Fibroblast of peridontal ligament (primary cell): ENCODE measurements at regions not wholly inside any gene's neighbourhood (a gene's known extent, or its start where the extent isn't known, plus 50 kb on each side); places are given as distances from the start of the nearest gene placed in this dataset.

Experiments
- DNase-seq: peaks from one replicate; pipeline ENCODE4 v3.0.0-alpha.2; 2010; ENCODE audit errors: extremely low read depth

DNA sequence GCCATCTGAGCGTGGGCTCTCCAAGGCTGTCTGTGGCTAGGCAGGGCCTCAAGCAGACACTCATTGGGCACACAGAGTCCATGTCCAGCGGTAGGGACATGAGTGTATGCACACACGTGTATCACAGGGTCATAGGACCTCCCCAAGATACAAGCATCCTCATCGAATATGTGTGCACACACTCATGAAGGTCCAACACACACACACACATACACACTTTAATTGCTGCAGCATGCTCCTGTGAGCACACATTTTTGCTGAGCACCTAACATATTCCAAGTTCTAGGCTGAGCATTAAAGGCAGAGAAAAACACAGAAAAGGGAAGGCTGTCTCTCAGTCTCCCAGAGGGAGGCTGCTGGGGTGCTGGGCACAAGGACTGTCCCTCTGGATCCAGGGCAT, 59.3 kb upstream of the TBX3 start:
- DNase-seq, result no peak

DNA sequence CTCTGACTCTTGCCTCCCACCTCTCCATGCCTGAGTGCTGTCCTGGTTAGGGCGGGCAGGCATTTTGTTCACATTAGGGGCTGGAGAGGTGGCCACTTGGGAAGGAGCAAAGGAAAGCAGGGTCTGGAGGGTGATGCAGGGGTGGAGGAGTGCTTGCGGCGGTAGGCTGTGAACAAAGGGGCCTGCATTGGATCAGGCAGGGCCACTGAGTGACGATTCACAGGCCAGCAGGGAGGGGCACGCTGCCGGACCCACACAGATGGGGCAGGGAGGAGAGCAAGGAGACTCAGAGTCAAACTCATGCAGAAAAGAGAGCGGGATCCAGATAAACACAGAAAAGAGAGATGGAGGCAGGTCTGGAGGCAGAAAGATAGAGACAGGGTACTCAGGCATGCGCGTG, 58.4 kb upstream of the TBX3 start:
- DNase-seq, result no peak

DNA sequence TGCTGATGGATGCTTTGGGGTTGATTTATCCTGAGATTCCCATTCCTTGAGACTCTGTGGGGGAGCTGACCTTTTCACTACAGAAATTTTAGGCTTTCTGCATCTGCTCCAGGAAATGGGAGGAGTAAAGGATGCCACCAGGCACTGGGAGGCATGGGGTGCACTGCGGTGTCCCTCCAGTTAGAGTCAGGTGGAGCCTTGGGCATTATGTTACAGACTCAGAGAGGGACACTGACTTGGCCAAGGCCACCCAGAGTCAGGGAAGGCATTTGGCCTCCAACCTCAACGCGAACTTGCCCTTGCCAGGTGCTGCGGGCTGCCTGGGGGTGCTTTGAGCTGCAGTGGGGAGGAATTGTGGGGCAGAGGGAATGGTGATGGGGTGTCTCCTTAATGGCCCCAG, 58.0 kb upstream of the TBX3 start:
- no peak for DNase-seq

DNA sequence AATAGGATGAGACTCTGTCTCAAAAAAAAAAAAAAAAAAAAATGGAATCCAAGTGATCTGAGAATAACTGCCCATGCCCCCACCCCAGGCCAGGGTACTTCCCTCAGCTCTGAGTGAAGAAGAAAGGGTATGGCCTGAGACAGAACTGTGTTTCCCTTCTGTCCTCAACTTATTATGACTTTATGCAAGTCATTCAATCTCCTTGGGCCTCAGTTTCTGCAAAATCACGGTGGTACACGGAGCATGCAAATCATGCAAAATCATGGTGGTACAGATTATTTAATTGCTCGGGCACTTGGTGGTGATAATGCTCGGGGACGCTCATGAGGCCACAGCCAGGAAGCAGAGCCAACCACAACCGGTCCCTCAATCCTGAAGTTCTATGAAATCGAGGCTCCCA, 56.5 kb upstream of the TBX3 start:
- no peak for DNase-seq

DNA sequence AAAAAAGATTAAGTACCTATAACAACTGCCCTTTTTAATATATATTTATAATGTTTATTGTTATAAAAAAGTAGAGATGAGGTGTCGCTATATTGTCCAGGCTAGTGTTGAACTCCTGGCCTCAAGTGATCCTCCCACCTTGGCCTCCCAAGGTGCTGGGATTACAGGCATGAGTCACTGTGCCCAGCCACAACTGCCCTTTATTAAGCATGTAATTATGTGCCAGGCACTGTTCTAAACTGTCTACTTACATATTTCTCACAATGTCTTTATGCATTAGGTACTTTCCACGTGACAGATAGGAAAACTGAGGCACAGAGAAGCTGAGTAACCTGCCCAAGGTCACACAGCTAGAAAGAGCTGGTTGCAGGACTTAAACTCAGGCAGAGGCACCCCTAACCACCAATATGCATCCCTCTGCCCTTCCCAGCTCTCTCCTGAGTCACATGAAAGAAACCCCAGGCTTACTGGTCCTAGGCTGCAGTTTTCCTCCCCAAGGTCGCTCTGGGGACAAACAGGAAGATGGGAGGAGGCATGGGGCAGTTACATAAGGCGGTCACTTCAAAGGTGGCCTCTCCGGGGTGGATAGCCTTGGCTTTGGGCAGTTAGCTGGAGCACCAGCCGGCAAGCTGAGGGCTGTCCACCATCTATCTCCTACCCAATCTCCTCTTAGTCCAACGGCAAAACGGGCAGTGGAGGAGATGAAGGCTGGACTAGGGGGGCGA, 54.6 kb upstream of the TBX3 start:
- no peak for DNase-seq

DNA sequence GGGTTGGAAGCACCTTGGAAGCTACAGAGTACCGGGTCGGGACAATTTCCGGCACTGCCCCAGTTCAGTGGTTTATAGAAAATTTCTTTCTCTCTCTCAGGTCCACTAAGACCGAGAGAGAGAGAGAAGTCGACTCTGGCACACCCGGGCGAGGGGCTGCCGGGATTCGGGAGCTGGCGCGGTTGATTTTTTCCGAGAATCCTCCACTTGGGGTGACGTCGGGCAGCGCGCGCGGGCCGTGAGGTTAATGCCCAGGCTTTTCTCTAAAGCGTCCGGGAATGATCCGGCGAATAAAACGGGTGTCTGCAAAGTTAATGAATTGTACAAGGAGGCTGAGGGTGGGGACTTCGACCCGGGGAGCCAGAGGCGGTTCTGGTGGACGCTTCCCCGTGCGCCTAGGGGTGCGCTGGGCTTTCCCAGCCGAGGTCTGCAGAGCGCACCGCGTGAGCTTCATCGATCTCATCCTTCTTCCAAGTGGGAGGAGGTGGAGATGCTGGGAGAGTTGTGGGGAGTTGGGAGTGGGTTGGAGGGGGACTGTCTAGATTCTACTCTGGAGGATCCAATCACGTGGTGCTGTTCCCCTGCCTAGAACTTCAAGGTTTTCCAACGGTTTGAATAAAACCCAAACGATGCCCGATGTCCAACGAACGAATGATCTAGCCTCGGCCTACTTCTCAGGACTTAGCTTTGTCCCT, 51.9 kb upstream of the TBX3 start:
- DNase-seq, result no peak

DNA sequence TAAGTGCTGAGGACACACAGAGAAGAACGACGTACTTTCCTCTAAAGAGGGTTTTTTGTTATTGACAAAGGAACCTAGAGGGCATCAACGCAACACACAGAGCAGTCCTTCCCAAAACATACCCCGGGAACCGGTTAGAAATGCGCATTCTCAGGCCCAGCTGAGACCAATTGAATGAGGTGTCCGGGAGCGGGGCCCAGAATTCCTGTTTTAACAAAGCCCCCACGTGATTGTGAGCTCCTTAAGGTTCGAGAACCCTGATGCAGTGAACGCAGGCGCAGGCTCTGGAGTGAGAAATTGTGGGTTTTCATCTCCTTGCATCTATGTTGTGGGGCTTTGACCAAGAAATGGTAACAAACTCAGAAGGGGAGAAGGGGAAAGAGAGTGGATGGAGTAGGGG, 51.0 kb upstream of the TBX3 start:
- no peak for DNase-seq

DNA sequence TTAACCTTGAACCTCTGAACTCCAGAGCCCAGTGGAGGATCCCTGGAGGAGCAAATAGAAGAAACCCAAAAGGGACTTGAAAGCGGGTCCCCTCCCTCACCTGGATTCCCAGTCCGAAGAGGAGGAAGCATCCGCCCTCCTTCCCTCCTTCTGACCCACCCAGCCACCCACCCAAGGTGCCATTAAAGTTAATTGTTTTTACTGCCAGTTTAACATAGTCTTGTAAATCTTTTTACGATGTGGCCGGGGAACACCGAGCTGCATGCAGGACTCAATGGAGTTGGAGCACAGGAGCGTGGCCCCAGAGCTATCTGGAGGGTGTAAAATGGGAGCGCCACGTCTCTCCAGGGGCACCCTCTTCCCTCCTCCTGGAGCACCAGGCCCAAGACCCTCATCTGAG, 49.9 kb upstream of the TBX3 start:
- DNase-seq, result no peak
